ENCODE measurements at regions not wholly inside any gene's neighbourhood (a gene's known extent, or its start where the extent isn't known, plus 50 kb on each side); places are given as distances from the start of the nearest gene placed in this dataset.
"Not testable (repeated sequence)": the region's sequence is repeated elsewhere in the genome, so short reads cannot be mapped to it uniquely, and the experiment has no call there.

GRCh38 chr11:81365496-81365895 lies 1368.2 kb downstream of the FAM181B start:
- no peak for DNase-seq

GRCh38 chr11:81359476-81359875 lies 1374.2 kb downstream of the FAM181B start:
- no peak for DNase-seq

DNA sequence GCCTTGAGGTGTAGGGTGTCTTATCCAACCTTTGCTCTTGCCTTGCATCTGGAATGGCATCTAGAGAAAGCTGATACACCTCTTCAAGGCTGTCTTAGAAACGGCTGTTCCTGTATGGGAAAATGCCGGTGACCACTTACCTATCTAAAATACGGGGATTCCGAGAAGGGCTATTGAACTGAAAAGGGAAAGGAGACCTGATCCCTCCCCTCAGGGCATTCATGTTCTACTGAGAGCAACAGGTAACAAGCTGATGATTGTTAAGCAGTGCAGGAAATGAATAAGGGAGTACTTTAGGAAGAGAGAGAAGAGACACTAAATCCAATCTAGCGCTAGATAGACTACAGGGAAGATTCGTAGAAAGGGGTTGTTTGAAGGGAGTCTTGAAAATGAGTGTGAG lies 1388.1 kb downstream of the FAM181B start:
- DNase-seq: no peak

GRCh38 chr11:81342966-81343365 lies 1390.7 kb downstream of the FAM181B start:
- DNase-seq: no peak

DNA sequence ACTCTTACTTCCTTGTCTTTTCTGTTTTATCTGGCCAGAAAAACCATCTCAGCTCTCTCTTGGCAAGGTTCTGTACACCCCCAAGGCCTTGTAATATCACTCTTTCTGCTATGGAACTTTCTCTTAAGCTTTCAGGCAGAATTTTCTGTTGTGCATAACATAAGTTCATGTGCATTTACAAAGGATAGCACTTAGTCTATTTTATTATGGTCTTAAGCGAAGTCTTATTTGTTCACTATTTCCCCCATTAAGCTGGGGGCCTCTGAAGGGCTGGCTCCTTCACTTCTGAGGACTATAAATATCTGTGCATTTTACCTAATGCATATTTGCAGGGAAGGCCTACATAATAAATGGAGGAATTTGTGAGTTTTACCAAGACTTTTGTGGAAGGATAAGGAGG lies 1393.4 kb downstream of the FAM181B start:
- DNase-seq: no peak

DNA sequence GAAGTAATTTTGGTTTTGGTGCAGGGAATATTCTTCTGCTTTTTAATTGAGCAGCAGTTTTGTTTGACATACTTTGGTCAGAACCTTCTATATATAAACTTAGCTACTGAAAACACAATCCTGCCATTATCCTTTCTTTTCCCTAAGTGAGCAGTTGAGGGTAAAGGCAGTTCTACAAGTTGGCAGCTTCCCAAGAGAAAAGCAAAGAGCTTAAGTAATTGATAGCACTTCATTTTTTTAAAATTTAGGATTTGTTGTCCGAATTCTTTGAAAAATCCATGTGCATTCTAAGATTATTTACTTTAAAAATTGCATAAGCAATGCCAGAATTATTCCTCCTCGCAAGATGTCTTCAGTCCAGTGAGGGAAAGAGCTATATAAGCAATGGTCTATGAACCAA lies 1394.1 kb downstream of the FAM181B start:
- no peak for DNase-seq

- DNase-seq: no peak
These were observed 1395.9 kb downstream of the FAM181B start for GRCh38 chr11:81337756-81338155.

DNA sequence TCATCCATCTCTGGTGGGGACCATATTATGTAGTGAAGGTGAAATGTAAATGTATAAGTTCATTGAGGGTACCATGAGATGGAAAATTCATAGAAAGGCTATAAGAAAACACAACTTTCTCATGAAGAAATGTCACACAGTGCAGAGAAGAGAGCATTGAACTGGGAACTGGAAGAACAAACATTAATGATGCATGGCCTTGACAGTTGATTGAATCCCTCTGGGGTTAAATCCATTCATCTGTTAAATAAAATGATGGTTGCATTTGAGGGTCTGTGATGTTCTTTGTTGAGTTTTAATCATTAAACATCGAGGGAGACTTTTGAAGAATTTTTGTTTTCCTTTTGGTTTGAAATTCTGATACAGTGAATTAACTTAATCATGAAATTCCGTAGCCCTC lies 1401.4 kb downstream of the FAM181B start:
- DNase-seq: no peak

DNA sequence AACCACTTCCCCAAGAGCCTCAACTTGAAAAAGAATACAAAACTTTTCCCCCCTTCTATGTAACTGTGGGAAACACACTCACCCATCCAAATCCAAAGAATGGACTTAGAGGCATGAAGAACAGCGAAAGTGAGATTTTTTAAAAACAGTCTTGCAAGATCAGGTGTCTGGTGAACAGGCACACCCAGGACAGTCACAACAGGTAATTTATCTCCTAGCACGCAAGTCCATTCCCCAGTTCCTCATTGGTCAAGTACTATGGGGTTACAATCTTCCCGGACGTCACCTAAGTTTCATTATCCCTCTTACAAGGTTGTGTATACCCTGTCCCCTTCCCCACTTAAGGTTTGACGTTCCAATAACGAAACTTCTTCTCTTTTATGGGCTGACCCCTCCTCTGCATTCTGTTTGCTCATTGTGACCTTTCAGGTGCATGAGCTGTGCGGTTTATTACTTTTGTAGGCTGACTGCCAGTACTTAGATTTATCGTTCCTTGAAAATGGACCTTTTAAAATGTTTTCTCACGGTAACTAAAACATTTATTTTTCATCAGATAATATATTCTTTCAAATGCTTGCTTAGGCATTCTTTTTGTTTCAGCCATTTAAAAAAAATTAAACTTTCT lies 1401.9 kb downstream of the FAM181B start:
- DNase-seq: no peak

GRCh38 chr11:81331088-81331487 lies 1402.6 kb downstream of the FAM181B start:
- no peak for DNase-seq

DNA sequence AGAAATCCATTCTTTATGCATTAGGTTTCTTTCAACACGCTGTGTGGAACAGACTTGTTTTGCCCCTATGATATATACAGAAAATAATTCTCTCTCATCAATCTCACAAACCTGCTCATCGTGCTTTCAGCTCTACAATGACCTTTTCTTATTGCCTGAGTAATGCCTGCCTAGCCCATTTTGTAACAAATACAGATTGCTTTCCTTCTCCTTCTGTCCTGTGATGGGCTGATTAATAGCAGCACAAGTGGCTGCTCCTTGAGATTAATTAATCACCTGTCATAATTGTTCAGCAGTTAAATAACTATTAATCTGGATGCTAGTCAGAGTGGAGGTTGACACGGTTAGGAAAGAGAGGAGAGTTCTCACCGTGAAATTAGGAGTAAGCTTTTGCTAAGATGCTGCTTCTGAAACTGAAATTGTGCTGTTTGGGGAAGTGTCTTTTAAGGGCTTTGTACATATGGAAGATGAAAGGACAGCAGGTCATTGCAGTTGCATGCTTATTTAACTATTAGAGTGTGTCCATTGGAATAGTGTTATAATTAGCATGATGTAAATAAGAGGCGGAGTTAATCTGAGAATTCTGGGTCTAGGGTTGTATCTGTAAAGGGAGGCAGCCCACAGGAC lies 1430.5 kb downstream of the FAM181B start:
- no peak for DNase-seq

- no peak for DNase-seq
These were observed 1432.4 kb downstream of the FAM181B start for GRCh38 chr11:81301166-81301830.

- DNase-seq: no peak
These were observed 1446.7 kb downstream of the FAM181B start for GRCh38 chr11:81286959-81287358.

DNA sequence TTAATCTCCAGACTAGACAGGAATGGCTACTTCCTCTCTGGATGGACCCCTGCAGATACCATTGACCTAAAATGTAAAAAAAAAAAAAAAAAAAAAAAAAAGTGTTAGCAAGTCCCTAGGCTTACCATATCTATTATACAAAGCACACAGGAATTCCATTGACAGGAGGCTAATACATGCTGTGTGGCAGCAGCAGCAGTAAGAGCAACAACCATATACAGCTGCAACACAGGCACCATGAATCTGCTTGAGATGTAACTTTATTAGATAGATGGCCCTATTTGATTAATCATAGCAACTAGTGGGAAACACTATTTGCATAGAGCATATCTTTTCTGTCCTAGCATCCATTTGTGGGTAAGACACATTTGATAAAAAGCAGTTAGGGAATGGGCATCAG lies 1447.1 kb downstream of the FAM181B start:
- no peak for DNase-seq

DNA sequence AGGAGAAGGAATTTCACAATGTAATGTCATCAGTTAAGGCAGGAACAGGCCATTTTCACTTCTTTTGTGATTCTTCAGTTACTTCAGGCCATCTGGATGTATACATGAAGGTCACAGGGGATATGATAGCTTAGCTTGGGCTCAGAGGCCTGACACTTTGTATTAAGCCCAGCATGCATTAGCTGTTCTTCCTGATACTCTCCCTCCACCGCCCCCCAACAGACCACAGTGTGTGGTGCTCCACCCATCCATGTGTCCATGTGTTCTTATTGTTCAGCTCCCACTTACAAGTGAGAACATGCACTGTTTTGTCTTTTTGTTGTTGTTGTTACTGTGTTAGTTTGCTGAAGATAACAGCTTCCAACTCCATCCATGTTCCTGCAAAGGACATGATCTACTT lies 1453.4 kb downstream of the FAM181B start:
- not testable (repeated sequence) for DNase-seq

GRCh38 chr11:81278991-81279390 lies 1454.7 kb downstream of the FAM181B start:
- DNase-seq: no peak

DNA sequence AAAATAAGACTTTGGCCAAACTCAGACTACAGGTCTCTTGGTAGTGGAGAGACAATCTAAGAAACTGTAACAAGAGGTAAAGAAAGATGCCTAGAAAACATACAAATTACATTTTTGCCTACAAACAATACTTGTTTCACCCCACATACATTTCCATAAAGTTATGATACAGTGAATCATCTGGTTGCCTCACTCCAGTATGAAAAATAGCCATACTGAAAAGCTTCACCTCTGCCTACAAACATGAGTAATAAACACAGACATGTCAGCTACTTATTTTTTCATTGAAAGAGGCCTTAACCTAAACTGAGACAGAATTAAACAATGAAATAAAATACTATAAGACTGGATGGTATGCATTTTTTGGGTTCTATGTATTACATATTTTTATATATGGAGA lies 1463.0 kb downstream of the FAM181B start:
- no peak for DNase-seq

DNA sequence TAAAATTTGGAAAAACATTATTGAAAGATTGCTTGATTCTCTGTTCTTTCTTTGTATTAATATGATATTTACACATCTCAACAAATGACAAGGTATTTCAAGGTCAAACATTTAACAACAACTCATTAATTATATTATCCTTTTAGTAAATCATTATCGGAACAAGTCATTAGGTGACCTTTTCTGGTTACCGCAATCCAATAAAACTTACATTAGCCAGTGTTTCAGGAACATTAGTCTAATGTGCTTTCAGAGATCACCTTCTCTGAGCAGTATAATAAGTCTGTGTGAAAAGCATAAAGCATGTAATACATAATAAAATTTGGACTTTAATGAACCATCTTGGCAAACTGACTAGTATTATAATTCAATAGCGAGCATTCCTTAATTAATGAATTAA lies 1466.4 kb downstream of the FAM181B start:
- DNase-seq: no peak

DNA sequence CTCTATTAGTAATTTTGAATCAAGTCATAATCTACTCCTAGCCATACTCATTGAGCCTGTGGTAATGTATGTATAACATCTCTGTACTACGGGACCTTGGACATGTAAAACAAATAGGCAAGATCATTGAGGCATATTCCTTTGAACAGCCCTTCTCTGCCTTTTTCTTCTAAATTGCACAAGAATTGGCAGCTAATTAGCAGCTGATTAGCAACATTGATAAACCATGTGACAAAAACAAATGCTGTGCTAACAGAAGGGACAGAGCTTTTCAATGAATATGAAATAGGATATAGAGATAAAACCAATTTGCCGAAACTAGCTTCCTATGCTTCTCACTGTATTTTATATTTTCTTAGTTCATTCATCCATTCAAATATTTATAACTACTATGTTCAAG lies 1474.2 kb downstream of the FAM181B start:
- DNase-seq: no peak

- DNase-seq: no peak
These were observed 1477.8 kb downstream of the FAM181B start for GRCh38 chr11:81255895-81256294.

GRCh38 chr11:81253244-81253643 lies 1480.4 kb downstream of the FAM181B start:
- no peak for DNase-seq

DNA sequence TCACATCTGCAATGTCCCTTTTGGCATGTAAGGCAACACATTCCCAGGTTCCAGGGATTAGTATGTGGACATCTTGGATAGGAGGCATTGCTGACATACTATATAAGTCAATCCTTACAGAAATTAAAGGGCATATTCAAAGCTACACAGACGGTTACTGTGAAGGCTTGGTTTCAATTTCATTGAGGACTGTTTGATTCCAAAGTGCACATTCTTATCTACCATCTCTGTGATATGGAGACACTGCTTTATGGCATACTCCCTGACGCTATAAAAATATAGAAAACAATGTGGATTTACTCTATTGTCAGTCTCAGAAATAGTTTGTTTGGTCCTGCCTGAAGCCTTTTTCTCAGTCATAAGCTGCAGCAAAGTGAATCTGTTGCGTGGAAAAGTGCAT lies 1486.7 kb downstream of the FAM181B start:
- no peak for DNase-seq

- no peak for DNase-seq
These were observed 1487.9 kb downstream of the FAM181B start for GRCh38 chr11:81245791-81246190.

GRCh38 chr11:81241672-81242275 lies 1491.9 kb downstream of the FAM181B start:
- DNase-seq: no peak
